ENCODE measurements at regions not wholly inside any gene's neighbourhood (a gene's known extent, or its start where the extent isn't known, plus 50 kb on each side); places are given as distances from the start of the nearest gene placed in this dataset.

DNA sequence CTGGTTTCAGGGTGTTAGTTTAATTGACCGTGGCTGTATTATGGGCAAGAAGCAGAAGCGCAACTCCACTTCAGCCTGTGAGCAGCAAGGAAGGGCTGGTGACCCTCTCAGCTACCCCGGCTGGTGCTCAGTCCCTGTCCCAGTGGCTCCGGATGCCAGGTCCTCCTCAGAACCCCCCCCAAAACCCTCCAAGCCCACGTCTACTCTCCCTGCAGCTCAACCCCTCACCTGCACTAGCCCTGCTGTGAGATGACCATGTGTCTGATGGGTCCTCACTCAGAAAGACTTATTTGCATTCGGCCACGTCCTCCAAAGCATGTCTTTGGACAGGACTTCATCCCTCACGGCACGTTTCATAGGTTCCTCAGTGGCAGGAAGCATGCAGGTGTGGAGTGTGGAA is 119.7 kb upstream of the ALKAL2 start:
- TF ChIP-seq SUZ12 (IDR thresholded peaks at IDR 0.05), result no peak
- TF ChIP-seq BHLHE40 (IDR thresholded peaks at IDR 0.05; ENCODE audit: borderline replicate concordance), result no peak
- no peak for TF ChIP-seq FOXM1 (IDR thresholded peaks at IDR 0.05; ENCODE audit: borderline replicate concordance)

Measured in HEK293T (cell line).